OCI-LY3 (cell line): ENCODE measurements at regions not wholly inside any gene's neighbourhood (a gene's known extent, or its start where the extent isn't known, plus 50 kb on each side); places are given as distances from the start of the nearest gene placed in this dataset.

Source experiments
- EZH2phosphoT487 ChIP-seq: fragments of 200-600 bp; shearing (Covaris generic); IDR thresholded peaks from 2 replicates; pipeline ENCODE4 v1.6.1; 2018; ENCODE audit warnings: antibody characterized with exemption, mixed run types, low read depth
- TF ChIP-seq, protein P1 (sequence below): fragments of 200-600, 300-600 bp; sonication (generic); IDR thresholded peaks from 2 replicates; pipeline ENCODE4 v1.5.1; 2014; ENCODE audit warnings: antibody characterized with exemption, low read length, low read depth

DNA sequence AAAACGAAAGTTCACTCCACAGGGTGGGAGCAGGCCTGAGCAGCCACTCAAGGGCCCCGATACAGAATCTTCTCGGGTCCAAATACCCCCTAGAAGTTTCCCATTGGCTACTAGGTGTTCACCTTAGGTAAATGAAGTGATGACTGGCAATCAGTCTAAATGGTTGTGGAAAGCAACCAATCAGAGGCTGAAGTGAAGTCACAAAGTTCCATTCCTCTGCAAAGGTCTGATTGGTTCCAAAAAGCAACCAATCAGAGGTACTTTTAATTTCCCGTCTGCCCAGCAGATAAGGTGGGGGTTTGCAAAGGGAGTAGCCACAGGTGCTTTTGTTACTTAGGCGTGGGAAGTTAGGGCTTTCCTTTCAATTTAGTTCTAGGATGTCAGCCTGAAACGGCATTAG is 58.2 kb upstream of the NKAP start:
- TF ChIP-seq, protein P1, sequence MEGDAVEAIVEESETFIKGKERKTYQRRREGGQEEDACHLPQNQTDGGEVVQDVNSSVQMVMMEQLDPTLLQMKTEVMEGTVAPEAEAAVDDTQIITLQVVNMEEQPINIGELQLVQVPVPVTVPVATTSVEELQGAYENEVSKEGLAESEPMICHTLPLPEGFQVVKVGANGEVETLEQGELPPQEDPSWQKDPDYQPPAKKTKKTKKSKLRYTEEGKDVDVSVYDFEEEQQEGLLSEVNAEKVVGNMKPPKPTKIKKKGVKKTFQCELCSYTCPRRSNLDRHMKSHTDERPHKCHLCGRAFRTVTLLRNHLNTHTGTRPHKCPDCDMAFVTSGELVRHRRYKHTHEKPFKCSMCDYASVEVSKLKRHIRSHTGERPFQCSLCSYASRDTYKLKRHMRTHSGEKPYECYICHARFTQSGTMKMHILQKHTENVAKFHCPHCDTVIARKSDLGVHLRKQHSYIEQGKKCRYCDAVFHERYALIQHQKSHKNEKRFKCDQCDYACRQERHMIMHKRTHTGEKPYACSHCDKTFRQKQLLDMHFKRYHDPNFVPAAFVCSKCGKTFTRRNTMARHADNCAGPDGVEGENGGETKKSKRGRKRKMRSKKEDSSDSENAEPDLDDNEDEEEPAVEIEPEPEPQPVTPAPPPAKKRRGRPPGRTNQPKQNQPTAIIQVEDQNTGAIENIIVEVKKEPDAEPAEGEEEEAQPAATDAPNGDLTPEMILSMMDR: no peak
- no peak for TF ChIP-seq EZH2phosphoT487
